Suprapubic skin (tissue), 3 donors: ENCODE measurements at regions not wholly inside any gene's neighbourhood (a gene's known extent, or its start where the extent isn't known, plus 50 kb on each side); places are given as distances from the start of the nearest gene placed in this dataset.

Source experiments
- POLR2AphosphoS5 ChIP-seq, 3 donors: sonication (generic); formaldehyde crosslinking; IDR thresholded peaks; one replicate each; pipeline ENCODE4 v1.6.1; 2017; ENCODE audit warnings: antibody characterized with exemption in 3 of 3
- TF ChIP-seq, protein P1 (sequence below), 2 donors: fragments of 200-600 bp in 1 of 2; fragments of 450-650 bp in 1 of 2; sonication (generic) in 1 of 2; IDR thresholded peaks; one replicate each; pipeline ENCODE4 v1.5.1; 2016 to 2019; ENCODE audit warnings: antibody characterized with exemption in 2 of 2, mild to moderate bottlenecking in 1 of 2, moderate library complexity in 1 of 2

DNA sequence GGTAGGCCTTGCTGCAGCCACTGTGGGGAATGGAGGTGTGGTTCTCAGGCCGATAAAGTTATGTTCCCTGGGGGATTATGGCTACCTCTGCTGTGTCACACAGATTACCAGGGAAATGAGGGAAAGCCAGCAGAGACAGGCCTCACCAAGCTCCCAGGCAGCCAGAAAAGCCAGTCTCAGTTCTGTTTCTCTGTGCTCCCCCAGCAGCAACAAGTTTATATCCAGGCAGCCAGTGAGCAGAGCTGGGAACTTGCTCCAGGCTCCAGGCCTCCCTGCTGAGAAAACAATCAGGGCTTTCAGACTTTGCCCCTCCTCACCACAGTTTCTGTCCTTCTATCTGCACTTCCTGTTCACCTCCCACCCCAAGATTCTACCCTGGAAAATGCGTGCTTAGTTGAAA, 596.6 kb upstream of the GYPC start:
- TF ChIP-seq, protein P1, sequence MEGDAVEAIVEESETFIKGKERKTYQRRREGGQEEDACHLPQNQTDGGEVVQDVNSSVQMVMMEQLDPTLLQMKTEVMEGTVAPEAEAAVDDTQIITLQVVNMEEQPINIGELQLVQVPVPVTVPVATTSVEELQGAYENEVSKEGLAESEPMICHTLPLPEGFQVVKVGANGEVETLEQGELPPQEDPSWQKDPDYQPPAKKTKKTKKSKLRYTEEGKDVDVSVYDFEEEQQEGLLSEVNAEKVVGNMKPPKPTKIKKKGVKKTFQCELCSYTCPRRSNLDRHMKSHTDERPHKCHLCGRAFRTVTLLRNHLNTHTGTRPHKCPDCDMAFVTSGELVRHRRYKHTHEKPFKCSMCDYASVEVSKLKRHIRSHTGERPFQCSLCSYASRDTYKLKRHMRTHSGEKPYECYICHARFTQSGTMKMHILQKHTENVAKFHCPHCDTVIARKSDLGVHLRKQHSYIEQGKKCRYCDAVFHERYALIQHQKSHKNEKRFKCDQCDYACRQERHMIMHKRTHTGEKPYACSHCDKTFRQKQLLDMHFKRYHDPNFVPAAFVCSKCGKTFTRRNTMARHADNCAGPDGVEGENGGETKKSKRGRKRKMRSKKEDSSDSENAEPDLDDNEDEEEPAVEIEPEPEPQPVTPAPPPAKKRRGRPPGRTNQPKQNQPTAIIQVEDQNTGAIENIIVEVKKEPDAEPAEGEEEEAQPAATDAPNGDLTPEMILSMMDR (IDR thresholded peaks at IDR 0.05) = no peak
- no peak for TF ChIP-seq POLR2AphosphoS5 (IDR thresholded peaks at IDR 0.05)
